ENCODE measurements at regions not wholly inside any gene's neighbourhood (a gene's known extent, or its start where the extent isn't known, plus 50 kb on each side); places are given as distances from the start of the nearest gene placed in this dataset.

GRCh38 chr16:87133966-87134627 lies 183.1 kb downstream of the C16orf95 start:
- no peak for TF ChIP-seq EZH2 (IDR thresholded peaks at IDR 0.05; ENCODE audit: borderline replicate concordance)
- TF ChIP-seq CTCF (IDR thresholded peaks at IDR 0.05; ENCODE audit: poor library complexity) = no peak
- TF ChIP-seq EZH2phosphoT487 (IDR thresholded peaks at IDR 0.05; ENCODE audit: low read depth, severe bottlenecking, unreplicated experiment) = no peak

All from hepatocyte (in vitro differentiated cells).